ENCODE measurements at regions not wholly inside any gene's neighbourhood (a gene's known extent, or its start where the extent isn't known, plus 50 kb on each side); places are given as distances from the start of the nearest gene placed in this dataset.
A peak's percentile ranks its signal among the peaks of the same experiment; 100 is the strongest.
"Not testable (repeated sequence)": the region's sequence is repeated elsewhere in the genome, so short reads cannot be mapped to it uniquely, and the experiment has no call there.

GRCh38 chr5:174482607-174483024 lies 241.8 kb upstream of the MSX2 start:
- DNase-seq (ENCODE audit: low read depth in 2 of 2): no peak

DNA sequence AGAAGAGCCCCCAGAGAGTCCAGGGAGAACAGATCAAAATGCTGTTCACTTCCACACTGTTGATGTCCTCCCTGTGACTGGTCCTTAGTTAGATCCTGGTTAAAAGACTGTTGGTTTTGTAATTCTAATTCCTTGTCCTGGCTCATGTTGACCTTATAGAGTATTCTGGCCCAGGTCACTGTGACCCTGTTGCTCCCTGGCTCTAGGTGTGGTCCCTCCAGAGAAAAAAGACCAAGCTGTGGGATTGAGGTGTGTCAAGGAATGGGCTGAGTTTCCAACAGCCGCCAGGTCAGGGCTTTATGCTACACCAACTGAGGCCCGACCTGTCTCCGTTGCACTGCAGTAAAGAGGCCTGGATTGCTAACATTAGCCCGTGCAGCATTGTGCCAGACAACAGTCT lies 241.0 kb upstream of the MSX2 start:
- DNase-seq (ENCODE audit: low read depth in 2 of 2): no peak

GRCh38 chr5:174489215-174489614 lies 235.2 kb upstream of the MSX2 start:
- no peak for DNase-seq (ENCODE audit: low read depth in 2 of 2)

DNA sequence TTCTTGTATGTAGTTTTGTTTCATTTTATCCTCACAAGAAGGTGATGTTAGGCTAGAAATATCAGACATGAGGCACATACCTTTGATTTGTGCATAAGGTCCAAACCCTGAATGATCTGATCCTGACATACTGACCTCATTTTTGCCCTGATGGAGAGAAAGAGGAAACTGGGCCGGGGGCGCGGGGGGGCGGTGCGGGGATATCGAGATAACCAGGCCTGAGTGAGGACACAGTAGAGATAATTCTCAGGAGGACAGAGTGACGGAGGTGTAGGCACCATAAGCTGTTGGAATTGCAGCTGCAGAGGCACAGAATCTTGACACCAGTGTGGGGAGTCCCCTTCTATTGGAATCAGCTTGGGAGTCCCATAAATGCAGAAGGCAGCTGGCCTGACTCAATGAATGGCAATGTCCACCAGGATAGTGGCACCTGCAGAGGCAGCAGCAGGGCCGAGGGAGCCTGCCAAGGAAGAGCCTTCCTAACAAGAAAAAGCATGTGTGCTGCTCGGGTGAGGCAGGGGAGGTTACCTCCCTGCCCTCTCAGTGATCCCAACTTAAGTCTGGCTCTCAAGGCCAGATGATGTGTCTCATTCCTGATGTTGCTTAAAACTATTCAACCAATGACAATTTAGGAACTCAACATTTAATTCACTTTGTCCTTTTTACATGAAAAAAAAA lies 234.3 kb upstream of the MSX2 start:
- no peak for DNase-seq (ENCODE audit: low read depth in 2 of 2)

- DNase-seq (ENCODE audit: low read depth in 2 of 2): peak in 1 of 2 donors; percentile 33
These were observed 233.7 kb upstream of the MSX2 start for GRCh38 chr5:174490728-174491127.

DNA sequence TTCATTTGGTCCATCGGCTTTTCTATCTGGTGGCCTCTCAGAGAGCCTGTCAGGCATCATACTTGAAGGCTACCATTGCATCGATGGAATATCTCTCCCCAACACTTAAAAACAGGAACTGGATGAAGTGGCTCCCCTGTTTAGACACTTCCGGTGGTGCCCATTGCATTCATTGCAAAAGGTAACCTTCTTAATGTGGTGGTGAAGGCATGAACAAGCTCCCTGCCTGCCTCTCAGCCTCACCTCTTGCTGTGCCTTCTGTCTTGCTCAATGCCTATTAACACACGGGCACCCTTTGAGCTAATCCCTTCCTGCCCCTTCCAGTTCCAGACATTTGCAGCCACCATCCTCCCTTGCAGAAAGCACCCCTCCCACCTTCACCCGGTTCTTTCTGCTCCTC lies 233.1 kb upstream of the MSX2 start:
- no peak for DNase-seq (ENCODE audit: low read depth in 2 of 2)

DNA sequence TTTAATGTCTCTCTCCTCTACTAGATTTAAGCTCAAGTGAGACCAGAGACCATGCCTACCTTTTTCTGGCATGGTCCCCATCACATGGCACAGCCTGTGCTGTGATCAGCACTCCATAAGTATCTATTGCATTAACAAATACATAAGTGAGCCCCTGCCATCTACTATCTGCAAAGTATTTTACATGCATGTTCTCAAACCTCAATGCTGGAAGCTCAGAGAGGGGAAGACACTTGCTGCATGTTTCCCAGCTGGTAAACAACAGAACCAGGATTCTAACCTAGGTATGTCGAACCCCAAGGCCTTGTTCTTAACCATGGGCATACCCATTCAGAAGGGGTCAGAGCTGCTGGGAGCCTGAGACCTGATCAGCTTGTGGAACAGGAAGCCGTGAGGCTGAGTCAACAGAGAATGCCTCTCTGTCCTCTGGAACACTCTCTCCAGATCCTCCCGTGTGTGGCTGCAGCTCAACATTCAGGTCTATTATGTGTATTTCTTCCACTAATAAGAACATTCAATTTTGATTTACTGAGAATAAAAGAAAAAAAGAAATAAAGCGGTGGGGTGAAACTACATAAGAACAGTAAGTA lies 232.5 kb upstream of the MSX2 start:
- no peak for DNase-seq (ENCODE audit: low read depth in 2 of 2)

DNA sequence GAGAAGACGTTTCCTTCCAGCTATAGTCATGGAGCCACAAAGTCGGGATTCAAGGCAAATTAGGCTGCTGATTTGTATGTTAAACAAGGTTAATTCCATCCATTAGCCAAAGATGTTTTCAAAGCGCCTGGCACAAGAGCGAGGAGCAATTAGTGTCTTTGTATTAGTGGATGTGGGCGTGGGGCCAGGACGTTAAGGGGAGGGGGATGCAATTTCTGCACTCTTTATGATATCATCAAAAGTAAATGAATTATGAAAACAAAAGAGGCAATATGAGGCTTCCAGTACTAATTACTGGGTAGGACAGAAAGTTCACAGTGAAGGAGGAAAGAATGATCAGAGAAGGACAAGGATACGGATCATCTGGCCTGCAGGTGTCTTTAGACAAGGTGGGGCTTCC lies 230.9 kb upstream of the MSX2 start:
- DNase-seq (ENCODE audit: low read depth in 2 of 2): no peak

DNA sequence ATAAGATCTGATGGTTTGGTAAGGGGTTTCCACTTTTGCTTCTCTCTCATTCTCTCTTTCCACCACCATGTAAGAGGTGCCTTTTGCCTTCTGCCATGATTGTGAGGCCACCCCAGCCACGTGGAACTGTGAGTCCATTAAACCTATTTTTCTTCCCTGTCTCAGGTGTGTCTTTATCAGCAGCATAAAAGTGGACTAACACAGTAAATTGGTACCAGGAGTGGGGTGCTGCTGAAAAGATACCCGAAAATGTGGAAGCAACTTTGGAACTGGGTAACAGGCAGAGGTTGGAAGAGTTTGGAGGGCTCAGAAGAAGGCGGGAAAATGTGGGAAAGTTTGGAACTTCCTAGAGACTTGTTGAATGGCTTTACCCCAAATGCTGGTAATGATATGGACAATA lies 226.4 kb upstream of the MSX2 start:
- not testable (repeated sequence) for DNase-seq (ENCODE audit: low read depth in 2 of 2)

DNA sequence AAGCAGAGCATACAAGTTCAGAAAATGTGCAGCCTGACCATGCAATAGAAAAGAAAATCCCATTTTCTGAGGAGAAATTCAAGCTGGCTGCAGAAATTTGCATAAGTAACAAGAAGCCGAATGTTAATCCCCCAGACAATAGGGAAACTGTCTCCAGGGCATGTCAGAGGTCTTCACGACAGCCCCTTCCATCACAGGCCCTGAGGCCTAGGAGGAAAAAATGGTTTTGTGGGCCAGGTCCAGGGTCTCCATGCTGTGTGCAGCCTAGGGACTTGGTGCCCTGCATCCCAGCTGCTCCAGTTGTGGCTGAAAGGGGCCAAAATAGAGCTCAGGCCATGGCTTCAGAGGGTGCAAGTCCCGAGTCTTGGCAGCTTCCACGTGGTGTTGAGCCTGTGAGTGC lies 225.8 kb upstream of the MSX2 start:
- DNase-seq (ENCODE audit: low read depth in 2 of 2): not testable (repeated sequence)

GRCh38 chr5:174500636-174501035 lies 223.7 kb upstream of the MSX2 start:
- no peak for DNase-seq (ENCODE audit: low read depth in 2 of 2)

GRCh38 chr5:174501461-174502069 lies 222.8 kb upstream of the MSX2 start:
- DNase-seq (ENCODE audit: low read depth in 2 of 2): peak in 1 of 2 donors; percentile 47

- no peak for DNase-seq (ENCODE audit: low read depth in 2 of 2)
These were observed 221.3 kb upstream of the MSX2 start for GRCh38 chr5:174503086-174503460.

DNA sequence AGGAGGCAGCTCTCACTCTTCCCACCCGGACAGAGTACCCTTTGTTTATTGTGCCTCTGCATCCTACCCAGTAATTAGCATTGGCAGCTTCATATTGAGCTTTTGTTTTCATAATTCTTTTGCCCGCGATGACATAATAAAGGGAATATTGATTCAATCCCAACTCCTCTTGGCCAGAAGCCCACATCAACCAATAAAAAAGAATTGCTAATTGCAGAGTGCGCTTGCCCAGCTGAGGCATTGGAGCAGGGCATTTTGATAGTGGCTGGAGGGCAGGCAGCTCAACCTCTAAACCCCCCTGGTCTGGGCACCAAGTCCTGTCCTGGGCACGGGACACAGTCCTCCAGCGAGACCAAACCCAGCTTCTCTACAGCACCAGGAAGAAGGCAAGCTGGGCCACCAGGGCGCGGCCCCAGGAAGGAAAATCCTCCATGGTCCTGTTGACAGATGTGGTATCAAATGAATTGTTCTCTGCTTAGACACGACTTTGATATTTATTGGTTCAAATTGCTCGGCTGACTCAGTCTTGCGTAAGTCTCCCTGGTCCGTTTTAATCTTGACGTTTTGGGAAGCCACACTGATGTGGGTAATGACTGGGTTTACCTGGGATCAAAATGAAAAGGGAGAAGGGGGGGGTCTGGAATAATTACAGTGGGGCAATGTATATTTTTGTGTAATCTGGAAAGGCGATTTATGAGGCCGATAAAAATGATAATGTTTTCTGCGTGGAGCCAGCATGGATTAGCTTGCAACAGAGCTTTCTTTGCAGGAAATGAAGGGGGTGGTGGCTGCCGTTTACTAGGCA lies 220.7 kb upstream of the MSX2 start:
- peak in 1 of 2 donors; percentile 53 for DNase-seq (ENCODE audit: low read depth in 2 of 2)

DNA sequence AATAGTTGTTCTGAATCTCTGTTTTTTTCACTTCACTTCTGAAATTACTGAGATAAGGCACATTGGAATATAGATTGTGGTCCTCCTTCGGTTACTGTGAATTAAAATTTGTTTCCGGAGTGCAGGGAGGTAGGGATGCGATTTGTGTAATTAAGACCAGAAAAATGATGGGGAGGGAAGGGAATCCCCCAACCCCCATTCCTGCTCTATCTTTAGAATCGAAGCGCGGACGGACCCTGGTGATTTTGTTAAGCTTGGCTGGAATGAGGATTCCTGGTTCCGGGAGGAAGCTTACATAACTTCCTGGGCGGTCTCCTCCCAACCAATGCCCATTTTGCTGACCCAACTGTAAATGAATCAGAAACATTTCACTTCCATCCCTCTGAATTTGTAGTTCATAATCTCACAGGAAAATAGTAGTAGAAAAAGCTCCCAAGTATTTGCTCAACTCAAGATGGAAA lies 220.1 kb upstream of the MSX2 start:
- peak in 1 of 2 donors; percentile 6 for DNase-seq (ENCODE audit: low read depth in 2 of 2)

DNA sequence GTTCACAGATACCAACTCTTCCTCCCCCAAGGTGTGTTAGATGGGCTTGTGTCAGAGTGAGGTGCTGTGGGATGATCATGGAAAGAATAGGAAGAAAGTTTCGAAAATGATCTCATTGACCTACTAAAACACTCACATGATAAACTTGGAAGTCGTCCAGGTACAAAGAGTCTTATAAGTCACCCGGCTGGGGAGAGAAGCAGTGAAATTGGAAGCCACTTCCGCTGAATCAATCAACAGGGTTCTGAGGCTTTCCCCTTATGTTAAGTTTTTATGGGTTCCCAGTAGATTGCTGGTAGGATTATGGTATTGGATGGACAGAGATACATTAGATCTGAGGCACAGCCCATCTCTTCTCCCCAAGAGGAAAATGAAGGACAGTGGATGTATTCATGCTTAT lies 218.8 kb upstream of the MSX2 start:
- peak in 1 of 2 donors; percentile 25 for DNase-seq (ENCODE audit: low read depth in 2 of 2)

DNA sequence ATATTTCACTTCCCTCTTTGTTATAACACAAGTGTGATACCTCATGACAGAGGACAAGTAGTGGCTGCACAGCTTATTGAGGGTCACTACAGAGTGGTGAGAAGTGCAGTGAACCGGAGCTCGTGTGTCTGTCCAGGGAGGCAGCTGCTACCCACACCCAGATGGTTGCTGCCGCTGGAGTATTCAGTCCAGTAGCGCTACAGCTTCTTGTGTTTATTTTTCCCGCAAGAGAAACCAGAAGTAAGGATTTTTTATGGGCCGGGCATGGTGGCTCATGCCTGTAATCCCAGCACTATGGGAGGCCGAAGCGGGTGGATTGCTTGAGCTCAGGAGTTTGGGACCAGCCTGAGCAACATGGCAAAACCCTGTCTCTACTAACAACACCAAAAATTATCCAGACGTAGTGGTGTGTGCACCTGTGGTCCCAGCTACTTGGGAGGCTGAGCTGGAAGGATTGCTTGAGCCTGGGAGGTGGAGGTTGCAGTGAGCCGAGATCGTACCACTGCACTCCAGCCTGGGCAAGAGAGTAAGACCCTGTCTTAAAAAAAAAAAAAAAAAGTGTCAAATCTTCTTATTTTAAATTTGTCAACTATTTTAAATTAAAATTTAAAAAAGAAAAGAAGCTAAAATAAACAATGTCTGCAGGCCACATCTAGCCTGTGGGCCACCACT lies 213.5 kb upstream of the MSX2 start:
- not testable (repeated sequence) for DNase-seq (ENCODE audit: low read depth in 2 of 2)

- no peak for DNase-seq (ENCODE audit: low read depth in 2 of 2)
These were observed 212.6 kb upstream of the MSX2 start for GRCh38 chr5:174511714-174512253.

DNA sequence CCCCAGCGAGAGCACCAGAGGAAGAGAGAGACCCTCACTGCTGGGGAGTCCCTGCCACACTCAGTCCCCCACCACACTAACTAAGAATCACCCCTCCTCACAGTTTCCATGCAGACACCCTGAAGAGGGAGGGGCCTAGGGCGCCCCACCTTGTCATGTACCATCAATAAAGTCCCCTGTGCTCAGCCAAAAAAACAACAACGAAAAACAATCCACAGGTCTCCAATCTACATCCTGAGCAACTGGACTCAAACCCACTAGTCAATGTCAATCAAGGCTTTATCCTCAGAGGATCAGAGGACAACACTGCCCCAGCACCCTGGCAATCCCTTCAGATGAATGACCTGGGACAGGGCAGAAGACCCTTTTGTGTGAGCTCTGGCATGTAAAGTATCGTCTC lies 210.1 kb upstream of the MSX2 start:
- DNase-seq (ENCODE audit: low read depth in 2 of 2): no peak

GRCh38 chr5:174514983-174515394 lies 209.4 kb upstream of the MSX2 start:
- no peak for DNase-seq (ENCODE audit: low read depth in 2 of 2)

DNA sequence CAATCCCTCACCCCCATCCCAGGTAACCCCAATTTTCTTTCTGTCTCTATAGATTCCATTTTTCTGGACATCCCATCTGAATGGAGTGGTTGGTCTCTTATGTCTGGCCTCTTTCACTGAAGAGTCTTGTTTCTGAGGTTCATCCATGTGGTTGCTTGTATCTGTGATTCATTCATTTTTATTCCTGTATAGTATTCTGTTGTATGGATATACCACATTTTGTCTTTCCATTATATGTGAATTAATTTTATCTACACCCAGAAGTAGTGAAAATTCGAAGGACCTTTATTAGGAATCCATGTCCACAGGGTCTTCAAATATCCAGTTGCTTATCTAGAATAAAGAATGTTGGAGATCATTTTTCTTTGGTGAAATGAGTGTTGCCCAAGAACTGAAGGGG lies 207.6 kb upstream of the MSX2 start:
- DNase-seq (ENCODE audit: low read depth in 2 of 2): no peak

Measured in lung microvascular endothelial cell (primary cell).